K562 (cell line): ENCODE measurements at regions not wholly inside any gene's neighbourhood (a gene's known extent, or its start where the extent isn't known, plus 50 kb on each side); places are given as distances from the start of the nearest gene placed in this dataset.

Source experiments
- ATAC-seq: fragments of 200-7000 bp; cut with Tn5 transposase; 3 replicates; pipeline ENCODE4 v1.9.1; 2020; ENCODE audit warnings: moderate library complexity
- BruUV-seq: library from RNA; stranded (reverse); fragments of 400-500 nt; replicated peaks from 2 replicates; lab custom pipeline; 2021; lab: Mats Ljungman, UMichigan
- CTCF ChIA-PET: fragments of 300-600 bp; formaldehyde crosslinking; extraction: SDS; loops from one replicate; lab custom pipeline; 2021; ENCODE audit warnings: low intra/inter-chr PET ratio; lab: Yijun Ruan, JAX
- POLR2A ChIA-PET: fragments of 300-600, 350-650 bp; sonication (Branson Sonifier 250); formaldehyde crosslinking; extraction: SDS; loops from one replicate; lab custom pipeline; 2021; ENCODE audit warnings: antibody characterized with exemption, inconsistent platforms; lab: Yijun Ruan, JAX
- DNase-seq, 4 experiments: peaks; one replicate each; pipeline versions ENCODE4 v3.0.0 to v3.0.0-alpha.2; 2011 to 2018; ENCODE audit warnings: low spot score in 3 of 4, mixed read lengths in 3 of 4; ENCODE audit errors: extremely low read depth in 1 of 4
- FAIRE-seq: peaks from 2 replicates; lab custom pipeline; 2011; peaks lifted over from hg19 to GRCh38; lab: Jason Lieb, UNC
- H2AFZ ChIP-seq: 2 replicates; pipeline ENCODE4 v1.6.0; 2011; ENCODE audit warnings: low read depth, low read length, control low read depth, inconsistent platforms
- H3K27ac ChIP-seq: fragments of 200-600 bp; 3 replicates; pipeline ENCODE4 v1.8.0; 2011; ENCODE audit warnings: low read depth, mild to moderate bottlenecking, control low read depth, inconsistent platforms, low read length, moderate library complexity, mixed read lengths; ENCODE audit errors: extremely low read depth
- H3K27me3 ChIP-seq, 2 experiments: fragments of 300-600 bp in 1 of 2; 2 replicates in 1 of 2; 3 replicates in 1 of 2; pipeline versions ENCODE4 v1.6.0 to v1.8.0; 2011; ENCODE audit warnings: inconsistent platforms in 2 of 2, low read length in 2 of 2, mild to moderate bottlenecking in 1 of 2, mixed read lengths in 1 of 2, moderate library complexity in 1 of 2; ENCODE audit not compliant: control insufficient read depth in 2 of 2, insufficient read depth in 2 of 2
- H3K36me3 ChIP-seq: fragments of 300-600 bp; 3 replicates; pipeline ENCODE4 v1.8.0; 2011; ENCODE audit warnings: mild to moderate bottlenecking, low read length, inconsistent platforms; ENCODE audit not compliant: control insufficient read depth, insufficient read depth
- H3K4me1 ChIP-seq, 2 experiments: fragments of 200-600 bp in 1 of 2; replicated peaks in 1 of 2; 2 replicates in 1 of 2; 3 replicates in 1 of 2; pipeline versions ENCODE4 v1.5.1 to v1.8.0; 2011; ENCODE audit warnings: inconsistent platforms in 2 of 2, low read length in 2 of 2, mild to moderate bottlenecking in 1 of 2, mixed read lengths in 1 of 2, moderate library complexity in 1 of 2; ENCODE audit not compliant: control insufficient read depth in 2 of 2, insufficient read depth in 2 of 2
- H3K4me2 ChIP-seq: 2 replicates; pipeline ENCODE4 v1.6.1; 2011; ENCODE audit warnings: low read length, control low read depth, inconsistent platforms, mixed read lengths; ENCODE audit not compliant: insufficient read depth
- H3K4me3 ChIP-seq: fragments of 200-600 bp; sonication (generic), shearing (Covaris generic); 2 replicates; pipeline ENCODE4 v1.5.1; 2016; ENCODE audit warnings: control low read depth, inconsistent platforms
- H3K79me2 ChIP-seq: fragments of 200-600 bp; 3 replicates; pipeline ENCODE4 v1.8.0; 2011; ENCODE audit warnings: low read length, inconsistent platforms; ENCODE audit not compliant: control insufficient read depth, insufficient read depth
- H3K9ac ChIP-seq, 2 experiments: 2 replicates each; pipeline versions ENCODE4 v1.6.0 to v1.6.1; 2011; ENCODE audit warnings: low read depth in 2 of 2, low read length in 2 of 2, control low read depth in 1 of 2, inconsistent platforms in 1 of 2, mild to moderate bottlenecking in 1 of 2, mixed read lengths in 1 of 2; ENCODE audit not compliant: insufficient read depth in 1 of 2
- H3K9me1 ChIP-seq: one replicate; pipeline ENCODE4 v1.6.0; 2011; ENCODE audit warnings: inconsistent platforms, mild to moderate bottlenecking, low read length, moderate library complexity; ENCODE audit not compliant: control insufficient read depth, insufficient read depth
- H3K9me3 ChIP-seq: replicated peaks from 2 replicates; pipeline ENCODE4 v1.5.1; 2011; ENCODE audit warnings: low read depth, low read length, inconsistent platforms; ENCODE audit not compliant: control insufficient read depth, insufficient read depth
- H4K20me1 ChIP-seq: replicated peaks from 2 replicates; pipeline ENCODE4 v1.6.1; 2011; ENCODE audit warnings: low read length, inconsistent platforms, mixed read lengths; ENCODE audit not compliant: control insufficient read depth, insufficient read depth
- FOSL1 ChIP-seq: fragments of 200-800 bp; sonication (Bioruptor generic); conservative IDR thresholded peaks from 2 replicates; pipeline ENCODE4 v1.6.1; 2016; ENCODE audit warnings: missing genetic modification characterization, missing compliant biosample characterization
- TARDBP ChIP-seq: fragments of 450-650 bp; IDR thresholded peaks from 2 replicates; pipeline ENCODE4 v1.6.1; 2016
- TCF3 ChIP-seq: sonication (generic); formaldehyde crosslinking; IDR thresholded peaks from 2 replicates; pipeline ENCODE4 v1.4.0; 2020; ENCODE audit warnings: mild to moderate bottlenecking, missing genetic modification reagents
- ZNF239 ChIP-seq: fragments of 250-450 bp; sonication (Bioruptor Pico); IDR thresholded peaks from 2 replicates; pipeline ENCODE4 v1.4.0; 2020; ENCODE audit warnings: mild to moderate bottlenecking
- ZNF445 ChIP-seq: fragments of 250-450 bp; sonication (Bioruptor Pico); IDR thresholded peaks from 2 replicates; pipeline ENCODE4 v1.4.0; 2020; ENCODE audit warnings: low read depth, mild to moderate bottlenecking, moderate library complexity
- WGBS: fragments of 100-300 bp; shearing (Covaris generic); methylation state at CpG from one replicate; pipeline ENCODE4 v1.1.6; 2016; ENCODE audit warnings: low coverage, mixed read lengths; ENCODE audit not compliant: insufficient coverage; ENCODE audit errors: missing lambda C conversion rate; 5-methylcytosine and 5-hydroxymethylcytosine counted together
- in situ Hi-C: fragments of 300-500 bp; cut with MboI; formaldehyde crosslinking; loops from 4 replicates; pipeline ENCODE4 v1.15.0; 2018; ENCODE audit warnings: inconsistent platforms, mixed read lengths
- intact Hi-C: fragments of 100-400 bp; cut with micrococcal nuclease; formaldehyde crosslinking; loops from 2 replicates; pipeline ENCODE4 v1.14.2; 2022
- TF ChIP-seq, protein P1 (sequence below): fragments of 200-800 bp; sonication (Bioruptor generic); IDR thresholded peaks from 2 replicates; pipeline ENCODE4 v1.6.1; 2017; ENCODE audit warnings: missing genetic modification characterization, missing compliant biosample characterization
- TF ChIP-seq, protein P2 (sequence below), 2 experiments: fragments of 200-800 bp in 1 of 2; sonication (Bioruptor generic) in 1 of 2; sonication (generic) in 1 of 2; formaldehyde crosslinking in 1 of 2; IDR thresholded peaks in 1 of 2; conservative IDR thresholded peaks in 1 of 2; 2 replicates each; pipeline versions ENCODE4 v1.5.0 to v1.6.1; 2016 to 2020; ENCODE audit warnings: missing compliant biosample characterization in 1 of 2, missing genetic modification characterization in 1 of 2, missing genetic modification reagents in 1 of 2
- TF ChIP-seq, protein P3 (sequence below): sonication (generic); formaldehyde crosslinking; IDR thresholded peaks from 2 replicates; pipeline ENCODE4 v1.8.0; 2022; ENCODE audit warnings: mild to moderate bottlenecking, missing genetic modification reagents

DNA sequence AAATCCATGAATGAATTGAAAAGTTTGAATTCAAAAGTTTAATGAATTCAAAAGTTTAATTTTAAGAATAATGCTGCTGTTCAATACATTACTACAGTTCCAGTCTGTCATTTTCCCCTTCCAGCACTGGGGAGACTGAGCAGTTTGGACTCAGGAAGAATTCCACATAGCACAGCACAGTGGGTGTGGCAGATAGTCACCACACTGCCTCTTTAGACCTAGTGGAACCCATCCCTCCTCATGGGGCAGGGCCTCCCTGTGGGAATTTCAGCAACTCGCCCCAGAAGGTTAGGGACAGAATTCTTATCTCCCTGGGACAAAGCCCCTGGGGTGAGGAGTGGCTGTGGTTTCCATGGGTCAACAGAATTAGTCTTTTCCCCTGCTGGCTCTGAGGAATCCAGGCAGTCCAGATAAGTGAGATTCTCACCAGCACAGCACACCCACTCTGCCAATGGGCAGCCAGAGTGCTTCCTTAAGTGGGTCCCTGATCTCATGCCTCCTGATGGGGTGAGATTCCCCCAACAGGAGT lies 442.0 kb upstream of the SYT4 start:
- ChIA-PET CTCF (no interaction called here), POLR2A (no interaction called here)
- no peaks in the 10 kb centered on the region for H3K79me2 ChIP-seq
- no TSS peak for BruUV-seq
- no peak overlapping the region for H3K4me3 ChIP-seq
- TF ChIP-seq TARDBP (no peak), FOSL1 (tag) (no peak), TCF3 (CRISPR knock-in tag) (no peak), ZNF239 (CRISPR knock-in tag) (no peak), ZNF445 (CRISPR knock-in tag) (no peak)
- TF ChIP-seq, protein P1, sequence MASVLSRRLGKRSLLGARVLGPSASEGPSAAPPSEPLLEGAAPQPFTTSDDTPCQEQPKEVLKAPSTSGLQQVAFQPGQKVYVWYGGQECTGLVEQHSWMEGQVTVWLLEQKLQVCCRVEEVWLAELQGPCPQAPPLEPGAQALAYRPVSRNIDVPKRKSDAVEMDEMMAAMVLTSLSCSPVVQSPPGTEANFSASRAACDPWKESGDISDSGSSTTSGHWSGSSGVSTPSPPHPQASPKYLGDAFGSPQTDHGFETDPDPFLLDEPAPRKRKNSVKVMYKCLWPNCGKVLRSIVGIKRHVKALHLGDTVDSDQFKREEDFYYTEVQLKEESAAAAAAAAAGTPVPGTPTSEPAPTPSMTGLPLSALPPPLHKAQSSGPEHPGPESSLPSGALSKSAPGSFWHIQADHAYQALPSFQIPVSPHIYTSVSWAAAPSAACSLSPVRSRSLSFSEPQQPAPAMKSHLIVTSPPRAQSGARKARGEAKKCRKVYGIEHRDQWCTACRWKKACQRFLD (CRISPR knock-in tag) = no peak
- TF ChIP-seq, protein P2, sequence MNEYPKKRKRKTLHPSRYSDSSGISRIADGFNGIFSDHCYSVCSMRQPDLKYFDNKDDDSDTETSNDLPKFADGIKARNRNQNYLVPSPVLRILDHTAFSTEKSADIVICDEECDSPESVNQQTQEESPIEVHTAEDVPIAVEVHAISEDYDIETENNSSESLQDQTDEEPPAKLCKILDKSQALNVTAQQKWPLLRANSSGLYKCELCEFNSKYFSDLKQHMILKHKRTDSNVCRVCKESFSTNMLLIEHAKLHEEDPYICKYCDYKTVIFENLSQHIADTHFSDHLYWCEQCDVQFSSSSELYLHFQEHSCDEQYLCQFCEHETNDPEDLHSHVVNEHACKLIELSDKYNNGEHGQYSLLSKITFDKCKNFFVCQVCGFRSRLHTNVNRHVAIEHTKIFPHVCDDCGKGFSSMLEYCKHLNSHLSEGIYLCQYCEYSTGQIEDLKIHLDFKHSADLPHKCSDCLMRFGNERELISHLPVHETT (CRISPR knock-in tag; conservative IDR thresholded peaks at IDR 0.05 in 1 of 2, IDR thresholded peaks at IDR 0.05 in 1 of 2) = no peak
- TF ChIP-seq, protein P3, sequence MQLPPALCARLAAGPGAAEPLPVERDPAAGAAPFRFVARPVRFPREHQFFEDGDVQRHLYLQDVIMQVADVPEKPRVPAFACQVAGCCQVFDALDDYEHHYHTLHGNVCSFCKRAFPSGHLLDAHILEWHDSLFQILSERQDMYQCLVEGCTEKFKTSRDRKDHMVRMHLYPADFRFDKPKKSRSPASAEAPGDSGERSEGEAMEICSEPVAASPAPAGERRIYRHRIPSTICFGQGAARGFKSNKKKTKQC (CRISPR knock-in tag) = no peak
- no peak for DNase-seq
- no peaks in the 10 kb centered on the region for H3K9me3 ChIP-seq
- FAIRE-seq = no peak
- H3K9ac ChIP-seq = no peak overlapping the region
- in situ Hi-C loops (no loop called here), intact Hi-C loops (no loop called here)
- H3K4me2 ChIP-seq = no peak overlapping the region
- H3K9me1 ChIP-seq = no peaks in the 10 kb centered on the region
- H3K36me3 ChIP-seq = no peaks in the 10 kb centered on the region
- 0% methylated on average over 1 of the region's 1 CpG for WGBS
- no peaks in the 10 kb centered on the region for H3K27me3 ChIP-seq
- no peaks in the 10 kb centered on the region for H4K20me1 ChIP-seq
- no peak overlapping the region for H2AFZ ChIP-seq
- H3K4me1 ChIP-seq = no peaks in the 10 kb centered on the region
- no peak overlapping the region for H3K27ac ChIP-seq
- no peak for ATAC-seq
